GM23338 (cell line): ENCODE measurements at regions not wholly inside any gene's neighbourhood (a gene's known extent, or its start where the extent isn't known, plus 50 kb on each side); places are given as distances from the start of the nearest gene placed in this dataset.

Source experiments
- CREB1 ChIP-seq: fragments of 250-450 bp; sonication (Bioruptor Pico); IDR thresholded peaks from 2 replicates; pipeline ENCODE4 v1.5.0; 2020; ENCODE audit warnings: low read depth, mild to moderate bottlenecking, moderate library complexity
- CTCF ChIP-seq, 2 experiments: fragments of 200-600 bp in 1 of 2; sonication (generic) in 1 of 2; conservative IDR thresholded peaks; 2 replicates each; pipeline versions ENCODE4 v1.5.1 to v1.6.1; 2016 to 2017; ENCODE audit warnings: antibody characterized with exemption in 2 of 2, low read depth in 2 of 2, mild to moderate bottlenecking in 2 of 2, moderate library complexity in 1 of 2
- EZH2 ChIP-seq: fragments of 200-600 bp; sonication (generic); IDR thresholded peaks from one replicate; pipeline ENCODE4 v1.8.0; 2017; ENCODE audit warnings: antibody characterized with exemption, mild to moderate bottlenecking, low read depth; ENCODE audit not compliant: unreplicated experiment
- EZH2phosphoT487 ChIP-seq: fragments of 200-600 bp; sonication (generic); IDR thresholded peaks from one replicate; pipeline ENCODE4 v1.8.1; 2018; ENCODE audit warnings: antibody characterized with exemption; ENCODE audit not compliant: unreplicated experiment
- POLR2AphosphoS5 ChIP-seq: IDR thresholded peaks from 2 replicates; pipeline ENCODE4 v1.6.1; 2016; ENCODE audit warnings: antibody characterized with exemption, low read depth
- REST ChIP-seq: IDR thresholded peaks from one replicate; pipeline ENCODE4 v1.6.1; 2018; ENCODE audit warnings: antibody characterized with exemption; ENCODE audit not compliant: unreplicated experiment

GRCh38 chr5:89901346-89901745 is 508.2 kb downstream of the CETN3 start:
- no peak for TF ChIP-seq CTCF (conservative IDR thresholded peaks at IDR 0.05; ENCODE audit: low read depth in 2 of 2)
- no peak for TF ChIP-seq POLR2AphosphoS5
- no peak for TF ChIP-seq CREB1 (CRISPR knock-in tag)
- no peak for TF ChIP-seq REST
- no peak for TF ChIP-seq EZH2
- no peak for TF ChIP-seq EZH2phosphoT487
